ENCODE measurements at regions not wholly inside any gene's neighbourhood (a gene's known extent, or its start where the extent isn't known, plus 50 kb on each side); places are given as distances from the start of the nearest gene placed in this dataset.

- Histone ChIP-seq H3K4me3 (ENCODE audit: insufficient read depth, low read depth, low read length) (no peak overlapping the region), H3K36me3 (replicated peaks; ENCODE audit: control insufficient read depth, insufficient read depth, low read length) (no peaks in the 10 kb centered on the region), H3K27me3 (ENCODE audit: control insufficient read depth, insufficient read depth, low read length) (no peaks in the 10 kb centered on the region)
- no peak for DNase-seq
Measured at GRCh38 chr14:61203081-61203753, 77.9 kb downstream of the TMEM30B start.

DNA sequence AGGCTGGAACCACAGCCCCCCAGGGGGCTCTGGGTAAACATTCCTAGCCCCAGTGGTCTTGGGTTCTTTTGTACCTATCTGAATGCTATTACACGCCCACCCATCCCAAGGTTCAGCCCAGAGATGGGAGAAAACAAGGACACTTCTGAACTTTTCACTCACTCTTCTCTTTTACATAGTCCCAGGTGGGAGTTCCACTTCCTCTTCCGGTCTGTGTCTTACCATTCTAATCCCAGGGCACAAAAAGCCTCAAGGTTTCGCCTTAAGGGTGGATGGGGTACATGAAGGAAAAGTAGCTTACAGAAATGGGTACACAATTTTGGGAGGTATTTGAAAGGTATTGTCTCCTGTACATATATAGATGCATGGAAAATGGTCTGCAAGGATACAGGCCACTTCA is 79.0 kb downstream of the TMEM30B start:
- H3K36me3 ChIP-seq (replicated peaks; ENCODE audit: control insufficient read depth, insufficient read depth, low read length), result no peaks in the 10 kb centered on the region
- H3K4me3 ChIP-seq (ENCODE audit: insufficient read depth, low read depth, low read length), result no peak overlapping the region
- no peak for DNase-seq
- no peaks in the 10 kb centered on the region for H3K27me3 ChIP-seq (ENCODE audit: control insufficient read depth, insufficient read depth, low read length)

DNA sequence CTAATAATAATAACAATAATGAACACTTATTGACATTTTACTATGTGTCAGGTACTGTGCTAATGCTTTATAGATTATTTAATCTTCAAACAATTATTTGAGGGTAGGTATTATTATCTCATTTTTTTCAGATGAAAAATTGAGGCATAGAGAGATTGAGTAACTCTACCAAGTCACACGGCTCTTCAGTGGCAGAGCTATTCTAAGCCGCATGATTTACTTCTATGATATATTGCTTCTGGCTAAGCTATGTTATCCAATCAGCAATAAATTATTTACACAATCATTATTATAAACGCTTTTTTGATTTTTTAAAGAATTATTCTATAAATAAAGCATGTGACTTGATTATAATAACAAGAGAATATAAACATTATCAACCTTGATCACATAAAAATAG is 80.0 kb downstream of the TMEM30B start:
- no peaks in the 10 kb centered on the region for H3K27me3 ChIP-seq (ENCODE audit: control insufficient read depth, insufficient read depth, low read length)
- no peak for DNase-seq

DNA sequence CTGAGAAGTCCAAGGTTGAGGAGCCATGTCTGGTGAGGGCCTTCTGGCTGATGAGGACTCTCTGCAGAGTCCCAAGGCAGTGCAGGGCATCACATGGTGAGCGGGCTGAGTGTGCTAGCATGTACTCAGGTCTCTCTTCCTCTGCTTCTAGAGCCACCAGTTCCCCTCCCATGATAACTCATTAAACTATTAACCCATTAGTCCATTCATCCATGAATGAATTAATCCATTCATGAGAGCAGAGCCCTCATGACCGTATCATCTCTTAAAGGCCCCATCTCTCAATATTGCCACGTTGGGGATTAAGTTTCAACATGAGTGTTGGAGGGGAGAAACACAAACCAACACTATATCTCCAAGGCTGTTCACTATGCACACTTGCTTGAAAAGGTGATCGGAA is 83.7 kb downstream of the TMEM30B start:
- no peaks in the 10 kb centered on the region for H3K27me3 ChIP-seq (ENCODE audit: control insufficient read depth, insufficient read depth, low read length)
- no peak for DNase-seq

More for the DNA sequence above, 80.0 kb downstream of the TMEM30B start:
- Histone ChIP-seq H3K4me3 (ENCODE audit: insufficient read depth, low read depth, low read length) (no peak overlapping the region), H3K36me3 (replicated peaks; ENCODE audit: control insufficient read depth, insufficient read depth, low read length) (no peaks in the 10 kb centered on the region)

DNA sequence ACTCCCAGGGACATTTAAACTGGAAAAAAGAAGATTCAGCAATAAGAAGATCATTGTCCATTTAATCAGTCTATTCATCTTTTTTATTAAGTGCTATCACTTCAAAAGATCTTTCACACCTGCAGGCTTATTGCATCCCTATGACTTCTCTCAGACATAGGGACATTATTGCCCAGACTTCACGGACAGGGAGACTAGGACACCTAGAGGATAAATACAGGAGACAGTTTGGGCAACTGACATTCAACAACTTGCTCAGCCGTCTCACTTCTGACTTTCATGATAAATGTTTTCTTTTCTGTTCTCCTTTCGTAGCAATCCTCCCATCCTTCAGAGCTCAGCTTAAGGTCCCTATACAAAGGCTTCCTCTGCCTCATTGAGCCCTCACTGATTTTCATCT is 84.3 kb downstream of the TMEM30B start:
- Histone ChIP-seq H3K4me3 (ENCODE audit: insufficient read depth, low read depth, low read length) (no peak overlapping the region), H3K27me3 (ENCODE audit: control insufficient read depth, insufficient read depth, low read length) (no peaks in the 10 kb centered on the region), H3K36me3 (replicated peaks; ENCODE audit: control insufficient read depth, insufficient read depth, low read length) (no peaks in the 10 kb centered on the region)
- no peak for DNase-seq

More for the DNA sequence above, 83.7 kb downstream of the TMEM30B start:
- H3K36me3 ChIP-seq (replicated peaks; ENCODE audit: control insufficient read depth, insufficient read depth, low read length), result no peaks in the 10 kb centered on the region
- no peak overlapping the region for H3K4me3 ChIP-seq (ENCODE audit: insufficient read depth, low read depth, low read length)

DNA sequence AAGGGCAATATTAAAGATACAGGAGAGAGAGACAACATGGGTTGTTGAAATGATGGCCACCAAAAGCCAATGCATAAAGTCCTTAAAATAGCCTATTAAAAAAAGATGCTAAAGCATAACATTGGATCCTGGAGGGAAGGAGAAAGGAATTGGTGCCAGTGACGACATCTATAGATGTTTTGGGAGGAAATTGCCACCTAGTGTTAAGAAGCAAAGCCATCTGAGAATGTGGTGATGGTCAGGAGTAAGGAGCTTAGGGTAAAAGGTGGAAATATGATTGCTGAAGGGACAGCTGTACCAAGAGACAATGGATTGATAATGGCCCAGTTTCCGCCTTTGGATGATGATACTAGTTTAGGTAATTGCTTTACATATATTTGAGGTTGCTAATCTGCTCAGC is 85.1 kb downstream of the TMEM30B start:
- Histone ChIP-seq H3K27me3 (ENCODE audit: control insufficient read depth, insufficient read depth, low read length) (no peaks in the 10 kb centered on the region), H3K4me3 (ENCODE audit: insufficient read depth, low read depth, low read length) (no peak overlapping the region), H3K36me3 (replicated peaks; ENCODE audit: control insufficient read depth, insufficient read depth, low read length) (no peaks in the 10 kb centered on the region)
- no peak for DNase-seq

- no peaks in the 10 kb centered on the region for H3K27me3 ChIP-seq (ENCODE audit: control insufficient read depth, insufficient read depth, low read length)
- DNase-seq, result no peak
- no peaks in the 10 kb centered on the region for H3K36me3 ChIP-seq (replicated peaks; ENCODE audit: control insufficient read depth, insufficient read depth, low read length)
- no peak overlapping the region for H3K4me3 ChIP-seq (ENCODE audit: insufficient read depth, low read depth, low read length)
Measured at GRCh38 chr14:61193476-61193875, 87.7 kb downstream of the TMEM30B start.

- no peak overlapping the region for H3K4me3 ChIP-seq (ENCODE audit: insufficient read depth, low read depth, low read length)
- no peak for DNase-seq
- H3K27me3 ChIP-seq (ENCODE audit: control insufficient read depth, insufficient read depth, low read length), result no peaks in the 10 kb centered on the region
- no peaks in the 10 kb centered on the region for H3K36me3 ChIP-seq (replicated peaks; ENCODE audit: control insufficient read depth, insufficient read depth, low read length)
Measured at GRCh38 chr14:61192989-61193388, 88.1 kb downstream of the TMEM30B start.

DNA sequence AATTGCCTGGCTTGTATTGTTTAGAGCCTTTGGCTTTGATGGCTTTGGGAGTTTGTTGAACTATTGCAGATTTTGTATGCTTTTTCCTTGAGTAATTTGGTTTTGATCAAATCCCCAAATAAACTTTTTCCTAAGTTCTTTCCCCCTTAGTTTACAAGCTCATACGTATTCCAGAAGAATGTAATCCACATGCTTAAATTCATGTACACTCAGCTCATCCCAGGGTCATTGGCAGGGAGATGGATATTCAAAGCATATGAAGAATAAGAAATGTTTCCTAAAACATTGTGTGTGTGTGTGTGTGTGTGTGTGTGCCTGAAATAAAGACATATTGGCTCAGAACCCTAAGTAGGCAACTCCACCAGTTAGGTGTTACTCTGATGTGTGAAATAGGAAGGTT is 89.4 kb downstream of the TMEM30B start:
- no peaks in the 10 kb centered on the region for H3K36me3 ChIP-seq (replicated peaks; ENCODE audit: control insufficient read depth, insufficient read depth, low read length)
- DNase-seq, result no peak
- no peaks in the 10 kb centered on the region for H3K27me3 ChIP-seq (ENCODE audit: control insufficient read depth, insufficient read depth, low read length)
- no peak overlapping the region for H3K4me3 ChIP-seq (ENCODE audit: insufficient read depth, low read depth, low read length)

- DNase-seq, result no peak
- no peaks in the 10 kb centered on the region for H3K27me3 ChIP-seq (ENCODE audit: control insufficient read depth, insufficient read depth, low read length)
- no peaks in the 10 kb centered on the region for H3K36me3 ChIP-seq (replicated peaks; ENCODE audit: control insufficient read depth, insufficient read depth, low read length)
- no peak overlapping the region for H3K4me3 ChIP-seq (ENCODE audit: insufficient read depth, low read depth, low read length)
Measured at GRCh38 chr14:61190341-61190740, 90.8 kb downstream of the TMEM30B start.

- DNase-seq, result peak; percentile 89
- Histone ChIP-seq H3K36me3 (replicated peaks; ENCODE audit: control insufficient read depth, insufficient read depth, low read length) (no peaks in the 10 kb centered on the region), H3K27me3 (ENCODE audit: control insufficient read depth, insufficient read depth, low read length) (no peaks in the 10 kb centered on the region), H3K4me3 (ENCODE audit: insufficient read depth, low read depth, low read length) (peak overlapping the region; percentile 38)
Measured at GRCh38 chr14:61188978-61189808, 91.9 kb downstream of the TMEM30B start.

DNA sequence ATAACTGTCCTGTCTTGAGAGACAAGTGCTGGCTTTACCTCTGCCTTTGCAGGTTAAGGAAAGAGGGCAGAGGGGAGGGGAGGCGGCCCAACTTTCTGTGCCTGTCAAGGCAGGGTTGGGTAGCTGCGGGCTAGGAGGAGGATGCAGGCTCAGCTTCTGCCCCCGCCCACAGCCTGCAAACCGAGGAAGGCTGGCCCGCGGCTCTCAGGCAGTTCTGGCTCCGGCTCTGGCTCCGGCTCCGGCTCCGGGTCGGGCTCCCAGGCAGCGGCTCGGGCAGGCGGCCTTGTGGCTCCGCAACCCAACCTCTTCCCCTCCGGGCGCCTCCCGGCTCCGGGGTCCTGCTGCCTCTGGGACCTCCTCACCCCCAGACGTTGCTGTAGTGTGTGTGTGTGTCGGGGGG is 92.9 kb downstream of the TMEM30B start:
- H3K36me3 ChIP-seq (replicated peaks; ENCODE audit: control insufficient read depth, insufficient read depth, low read length), result no peaks in the 10 kb centered on the region
- peak; percentile 81 for DNase-seq
- H3K27me3 ChIP-seq (ENCODE audit: control insufficient read depth, insufficient read depth, low read length), result no peaks in the 10 kb centered on the region
- peak overlapping the region; percentile 38 for H3K4me3 ChIP-seq (ENCODE audit: insufficient read depth, low read depth, low read length)

GRCh38 chr14:61187196-61187905 is 93.8 kb downstream of the TMEM30B start:
- no peak overlapping the region for H3K4me3 ChIP-seq (ENCODE audit: insufficient read depth, low read depth, low read length)
- DNase-seq, result peak; percentile 30
- H3K27me3 ChIP-seq (ENCODE audit: control insufficient read depth, insufficient read depth, low read length), result no peaks in the 10 kb centered on the region
- no peaks in the 10 kb centered on the region for H3K36me3 ChIP-seq (replicated peaks; ENCODE audit: control insufficient read depth, insufficient read depth, low read length)

DNA sequence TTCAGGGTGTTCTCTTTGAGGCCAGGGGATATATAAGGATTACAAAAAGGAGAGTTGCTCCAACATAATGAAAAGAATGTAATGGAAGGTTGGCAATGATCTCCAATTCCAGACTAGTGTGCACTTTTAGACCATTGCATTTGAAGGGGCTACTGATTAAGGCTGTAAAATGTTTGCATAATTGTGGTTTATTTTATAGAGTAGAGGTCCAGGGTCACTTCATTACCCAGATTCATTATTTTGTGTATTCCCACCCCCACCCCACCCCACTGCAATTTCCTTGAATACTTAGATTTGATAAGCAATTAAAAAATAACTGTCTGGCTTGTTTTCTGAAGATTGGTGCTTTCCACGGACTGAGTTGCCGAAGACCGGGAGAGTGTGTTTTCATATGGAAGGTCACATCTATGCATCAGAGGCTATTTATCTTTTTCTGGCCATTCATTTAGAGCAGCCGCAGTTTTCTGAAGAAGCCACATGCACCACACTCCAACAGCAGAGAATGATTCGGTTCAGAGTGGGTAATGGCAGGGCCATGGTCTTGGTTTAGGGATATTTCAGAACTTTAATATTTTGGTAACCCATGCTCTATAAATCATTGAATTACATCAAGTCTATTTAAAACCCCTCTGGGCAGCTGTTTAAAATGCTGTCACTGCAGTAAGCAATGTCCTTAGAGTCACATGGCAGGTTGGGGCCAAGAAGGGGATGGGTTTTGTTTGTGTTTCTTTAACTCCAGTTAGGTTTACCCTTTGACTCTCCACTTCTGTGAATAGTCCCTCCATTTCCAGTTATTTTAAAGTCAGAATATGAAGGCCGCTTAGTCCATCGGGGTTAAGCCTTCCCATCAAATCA is 94.6 kb downstream of the TMEM30B start:
- DNase-seq, result no peak
- Histone ChIP-seq H3K36me3 (replicated peaks; ENCODE audit: control insufficient read depth, insufficient read depth, low read length) (no peaks in the 10 kb centered on the region), H3K27me3 (ENCODE audit: control insufficient read depth, insufficient read depth, low read length) (no peaks in the 10 kb centered on the region), H3K4me3 (ENCODE audit: insufficient read depth, low read depth, low read length) (no peak overlapping the region)
